AG04449 (cell line): ENCODE measurements at regions not wholly inside any gene's neighbourhood (a gene's known extent, or its start where the extent isn't known, plus 50 kb on each side); places are given as distances from the start of the nearest gene placed in this dataset.

Experiments used
- CTCF ChIA-PET: fragments of 350-600 bp; formaldehyde crosslinking; extraction: SDS; loops from one replicate; lab custom pipeline; 2021; ENCODE audit warnings: antibody characterized with exemption; lab: Yijun Ruan, JAX
- POLR2A ChIA-PET: fragments of 400-600, 350-600 bp; formaldehyde crosslinking; extraction: SDS; loops from one replicate; lab custom pipeline; 2020; ENCODE audit warnings: antibody characterized with exemption, inconsistent platforms; lab: Yijun Ruan, JAX
- DNase-seq: peaks from one replicate; pipeline ENCODE4 v3.0.0-alpha.2; 2010; ENCODE audit warnings: low read depth, low spot score
- H3K4me3 ChIP-seq: 2 replicates; pipeline ENCODE4 v1.5.1; 2011; ENCODE audit warnings: low read depth, mild to moderate bottlenecking, control low read depth, low read length
- CTCF ChIP-seq: IDR thresholded peaks from one replicate; pipeline ENCODE4 v1.5.1; 2011; ENCODE audit warnings: mild to moderate bottlenecking, moderate library complexity, low read length, control low read depth, inconsistent platforms; ENCODE audit not compliant: insufficient read depth; ENCODE audit errors: missing control alignments

GRCh38 chr18:24835751-24836150, 375.3 kb downstream of the HRH4 start:
- TF ChIP-seq CTCF = no peak
- H3K4me3 ChIP-seq = no peak overlapping the region
- no peak for DNase-seq
- ChIA-PET POLR2A (no interaction called here), CTCF (no interaction called here)

GRCh38 chr18:24837066-24837465, 376.6 kb downstream of the HRH4 start:
- ChIA-PET POLR2A (no interaction called here), CTCF (no interaction called here)
- TF ChIP-seq CTCF = no peak
- DNase-seq = peak; percentile 72
- no peak overlapping the region for H3K4me3 ChIP-seq

GRCh38 chr18:24840051-24840450, 379.6 kb downstream of the HRH4 start:
- no peak for TF ChIP-seq CTCF
- no peak overlapping the region for H3K4me3 ChIP-seq
- ChIA-PET POLR2A (no interaction called here), CTCF (no interaction called here)
- no peak for DNase-seq

GRCh38 chr18:24840640-24841039, 380.2 kb downstream of the HRH4 start:
- POLR2A ChIA-PET = no interaction called here
- DNase-seq = no peak
- no peak overlapping the region for H3K4me3 ChIP-seq
- CTCF ChIA-PET = no interaction called here
- no peak for TF ChIP-seq CTCF

- POLR2A ChIA-PET = no interaction called here
- H3K4me3 ChIP-seq = no peak overlapping the region
- CTCF ChIA-PET = no interaction called here
- no peak for DNase-seq
- TF ChIP-seq CTCF = no peak
Measured at GRCh38 chr18:24841536-24841935, 381.1 kb downstream of the HRH4 start.

- no peak overlapping the region for H3K4me3 ChIP-seq
- CTCF ChIA-PET = no interaction called here
- TF ChIP-seq CTCF = no peak
- no peak for DNase-seq
- POLR2A ChIA-PET = no interaction called here
Measured at GRCh38 chr18:24843123-24843522, 382.7 kb downstream of the HRH4 start.
